Transverse colon (tissue), 3 donors: ENCODE measurements at regions not wholly inside any gene's neighbourhood (a gene's known extent, or its start where the extent isn't known, plus 50 kb on each side); places are given as distances from the start of the nearest gene placed in this dataset.

Experiments
- EP300 ChIP-seq: sonication (generic); formaldehyde crosslinking; IDR thresholded peaks from one replicate; pipeline ENCODE4 v1.6.1; 2017; ENCODE audit warnings: antibody characterized with exemption, low read depth
- POLR2A ChIP-seq: fragments of 450-650 bp; IDR thresholded peaks from one replicate; pipeline ENCODE4 v1.6.1; 2016; ENCODE audit warnings: antibody characterized with exemption, mild to moderate bottlenecking, moderate library complexity
- TF ChIP-seq, protein P1 (sequence below), 5 experiments: fragments of 200-600 bp in 3 of 5; fragments of 450-650 bp in 2 of 5; sonication (generic) in 3 of 5; IDR thresholded peaks; 1 replicate in 2 of 5; 2 replicates in 3 of 5; pipeline ENCODE4 v1.5.1; 2016 to 2017; ENCODE audit warnings: antibody characterized with exemption in 5 of 5, inconsistent platforms in 3 of 5, mild to moderate bottlenecking in 2 of 5, moderate library complexity in 1 of 5

DNA sequence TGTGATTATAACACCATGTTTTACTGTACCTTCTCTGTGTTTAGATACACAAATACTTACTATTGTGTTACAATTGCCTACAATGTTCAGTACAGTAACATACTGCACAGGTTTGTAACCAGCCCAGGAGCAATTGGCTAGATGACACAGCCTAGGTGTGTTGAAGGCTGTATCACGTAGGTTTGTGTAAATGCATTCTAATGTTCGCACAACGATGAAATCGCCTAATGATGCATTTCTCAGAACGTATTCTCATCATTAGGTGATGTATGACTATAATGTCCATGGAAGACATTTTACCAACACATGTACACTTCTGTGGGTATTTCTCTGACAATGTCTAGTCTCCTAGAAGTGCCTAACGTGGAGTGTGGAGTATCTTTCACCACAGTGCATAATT is 165.9 kb upstream of the KLF7 start:
- TF ChIP-seq, protein P1, sequence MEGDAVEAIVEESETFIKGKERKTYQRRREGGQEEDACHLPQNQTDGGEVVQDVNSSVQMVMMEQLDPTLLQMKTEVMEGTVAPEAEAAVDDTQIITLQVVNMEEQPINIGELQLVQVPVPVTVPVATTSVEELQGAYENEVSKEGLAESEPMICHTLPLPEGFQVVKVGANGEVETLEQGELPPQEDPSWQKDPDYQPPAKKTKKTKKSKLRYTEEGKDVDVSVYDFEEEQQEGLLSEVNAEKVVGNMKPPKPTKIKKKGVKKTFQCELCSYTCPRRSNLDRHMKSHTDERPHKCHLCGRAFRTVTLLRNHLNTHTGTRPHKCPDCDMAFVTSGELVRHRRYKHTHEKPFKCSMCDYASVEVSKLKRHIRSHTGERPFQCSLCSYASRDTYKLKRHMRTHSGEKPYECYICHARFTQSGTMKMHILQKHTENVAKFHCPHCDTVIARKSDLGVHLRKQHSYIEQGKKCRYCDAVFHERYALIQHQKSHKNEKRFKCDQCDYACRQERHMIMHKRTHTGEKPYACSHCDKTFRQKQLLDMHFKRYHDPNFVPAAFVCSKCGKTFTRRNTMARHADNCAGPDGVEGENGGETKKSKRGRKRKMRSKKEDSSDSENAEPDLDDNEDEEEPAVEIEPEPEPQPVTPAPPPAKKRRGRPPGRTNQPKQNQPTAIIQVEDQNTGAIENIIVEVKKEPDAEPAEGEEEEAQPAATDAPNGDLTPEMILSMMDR (IDR thresholded peaks at IDR 0.05) = no peak
- TF ChIP-seq POLR2A = no peak
- TF ChIP-seq EP300 = no peak
